ENCODE measurements at regions not wholly inside any gene's neighbourhood (a gene's known extent, or its start where the extent isn't known, plus 50 kb on each side); places are given as distances from the start of the nearest gene placed in this dataset.

GRCh38 chr6:47149066-47149465 is 106.9 kb upstream of the ADGRF1 start:
- no peak for DNase-seq

- DNase-seq = no peak
These were observed 105.8 kb upstream of the ADGRF1 start for GRCh38 chr6:47147836-47148344.

GRCh38 chr6:47147175-47147727 is 105.1 kb upstream of the ADGRF1 start:
- no peak for DNase-seq

DNA sequence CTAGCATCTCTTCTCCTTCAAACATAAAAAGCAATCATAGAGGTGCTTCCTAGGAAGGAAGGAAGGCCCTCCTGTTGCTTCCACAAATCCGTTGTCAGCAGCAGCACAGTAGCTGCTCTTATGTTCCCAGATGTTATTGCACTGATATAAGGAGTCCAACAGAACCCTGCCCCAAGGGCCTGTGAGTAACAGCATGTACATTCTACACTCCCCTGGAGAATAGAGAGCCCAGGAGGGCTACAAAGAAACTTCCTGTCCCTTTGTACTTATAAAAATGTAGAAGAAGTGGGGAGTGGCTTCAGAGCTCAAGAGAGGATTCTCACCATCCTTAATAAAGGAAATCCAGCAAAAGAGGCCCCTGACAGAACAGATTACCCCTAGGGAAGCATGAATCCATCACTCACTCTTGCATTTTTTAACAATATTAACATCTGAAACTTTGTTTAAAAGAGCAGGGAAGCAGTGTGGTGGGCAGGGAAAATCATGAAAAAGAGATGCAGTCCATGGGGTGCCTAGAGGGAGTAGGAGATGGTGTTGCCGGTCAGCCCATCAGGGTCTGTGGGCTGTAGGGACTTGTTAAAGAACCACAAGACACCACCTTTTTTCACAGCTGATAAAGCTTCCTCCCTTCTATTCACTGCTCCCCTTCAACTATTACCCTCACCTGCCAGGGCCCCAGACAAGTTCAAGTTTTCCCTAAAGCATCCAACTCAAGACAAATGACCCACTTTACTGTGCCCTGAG is 104.5 kb upstream of the ADGRF1 start:
- DNase-seq = no peak

GRCh38 chr6:47145212-47145611 is 103.1 kb upstream of the ADGRF1 start:
- no peak for DNase-seq

GRCh38 chr6:47144306-47144705 is 102.2 kb upstream of the ADGRF1 start:
- no peak for DNase-seq

- DNase-seq = no peak
These were observed 99.8 kb upstream of the ADGRF1 start for GRCh38 chr6:47141963-47142362.

GRCh38 chr6:47141171-47141570 is 99.0 kb upstream of the ADGRF1 start:
- DNase-seq = no peak

GRCh38 chr6:47138046-47138445 is 95.9 kb upstream of the ADGRF1 start:
- DNase-seq = no peak

- DNase-seq = no peak
These were observed 94.9 kb upstream of the ADGRF1 start for GRCh38 chr6:47137073-47137472.

DNA sequence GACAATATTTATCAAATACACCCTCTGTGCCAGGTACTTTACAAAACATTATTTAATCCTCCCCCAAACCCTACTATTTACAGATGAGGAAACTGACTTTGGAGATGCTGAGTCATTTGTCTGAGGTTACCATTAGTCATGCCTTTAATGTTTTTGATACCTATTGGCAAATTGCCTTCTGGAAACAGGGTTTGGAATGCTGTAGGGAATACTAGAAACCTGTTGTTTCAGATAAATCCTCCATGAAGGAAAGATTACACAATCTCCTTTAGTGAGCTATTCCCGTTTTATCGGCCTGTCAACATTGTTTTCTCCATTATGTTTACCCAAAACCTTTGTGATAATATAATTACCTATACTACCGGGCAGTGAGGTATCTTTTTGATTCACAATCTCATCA is 93.6 kb upstream of the ADGRF1 start:
- DNase-seq = no peak

GRCh38 chr6:47134476-47135189 is 92.5 kb upstream of the ADGRF1 start:
- DNase-seq = no peak

DNA sequence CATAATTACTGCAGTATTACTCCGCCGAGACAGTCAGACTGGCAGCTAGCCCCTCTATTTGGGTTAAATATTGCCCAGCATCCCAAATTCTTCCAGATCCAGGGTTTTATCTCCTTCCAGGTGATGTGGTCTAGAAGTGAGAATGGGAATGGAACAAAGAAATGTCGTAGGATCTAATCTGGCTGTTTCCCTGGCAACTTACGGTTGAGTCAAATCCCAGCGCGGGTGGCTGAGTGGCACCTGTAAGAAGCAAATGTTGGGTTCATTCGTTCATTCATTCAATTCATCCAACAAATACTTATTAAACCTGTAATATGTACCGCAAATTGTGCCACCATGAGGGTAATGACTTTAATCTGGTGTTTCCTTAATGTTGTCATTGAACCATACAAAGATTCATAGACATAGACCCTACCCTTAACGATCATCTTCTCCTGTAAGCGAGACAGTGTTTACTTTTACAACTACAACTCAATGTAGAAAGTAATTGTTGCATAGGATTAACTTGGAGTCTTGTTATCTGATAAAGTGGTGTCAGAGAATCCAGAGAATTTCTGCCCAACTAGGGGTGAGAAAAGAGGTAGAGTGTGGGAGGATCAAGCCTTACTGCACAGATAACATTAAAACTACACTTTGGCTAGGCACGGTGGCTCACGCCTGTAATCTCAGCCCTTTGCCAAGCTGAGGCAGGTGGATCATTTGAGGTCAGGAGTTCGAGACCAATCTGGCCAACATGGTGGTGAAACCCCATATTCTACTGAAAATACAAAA is 91.3 kb upstream of the ADGRF1 start:
- no peak for DNase-seq

DNA sequence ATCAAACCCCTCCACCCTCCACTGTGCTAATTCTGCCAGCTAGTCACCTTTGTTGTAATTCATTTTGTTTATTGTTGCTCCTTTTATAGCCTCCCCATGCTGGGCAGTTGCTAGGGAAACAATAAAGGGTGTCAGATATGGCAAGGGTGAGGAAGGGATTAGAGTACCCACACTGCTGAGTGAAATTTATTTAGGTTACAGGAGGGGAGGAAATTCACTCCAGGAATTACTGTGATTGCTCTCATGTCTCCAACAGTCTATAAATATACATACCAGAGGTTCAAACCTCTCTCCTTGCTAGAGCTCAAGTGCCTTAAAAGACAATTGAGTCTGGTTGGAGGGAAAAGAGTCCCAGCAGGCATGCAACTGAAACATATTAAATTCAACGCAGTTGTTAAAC is 90.6 kb upstream of the ADGRF1 start:
- no peak for DNase-seq

GRCh38 chr6:47131773-47132172 is 89.6 kb upstream of the ADGRF1 start:
- no peak for DNase-seq

DNA sequence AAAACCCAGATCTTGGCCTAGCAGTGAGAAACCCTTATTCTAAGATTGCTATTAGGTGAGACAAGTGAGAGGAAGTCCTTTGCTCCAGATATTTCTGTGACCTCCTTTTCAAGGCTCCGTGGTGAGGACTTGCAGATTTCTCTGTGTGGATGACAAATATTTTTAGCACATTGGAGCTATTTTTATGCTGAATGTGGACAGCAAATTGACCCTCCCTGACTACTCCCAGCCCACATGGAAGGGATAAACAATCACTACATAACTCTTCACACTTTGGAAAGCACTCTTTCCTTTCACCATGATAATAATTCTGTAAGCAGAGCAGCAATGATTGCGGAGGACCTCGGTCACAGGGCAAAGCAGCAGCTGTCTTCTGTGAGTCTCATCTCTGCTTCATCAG is 88.0 kb upstream of the ADGRF1 start:
- DNase-seq = no peak

- DNase-seq = no peak
These were observed 87.0 kb upstream of the ADGRF1 start for GRCh38 chr6:47129129-47129528.

DNA sequence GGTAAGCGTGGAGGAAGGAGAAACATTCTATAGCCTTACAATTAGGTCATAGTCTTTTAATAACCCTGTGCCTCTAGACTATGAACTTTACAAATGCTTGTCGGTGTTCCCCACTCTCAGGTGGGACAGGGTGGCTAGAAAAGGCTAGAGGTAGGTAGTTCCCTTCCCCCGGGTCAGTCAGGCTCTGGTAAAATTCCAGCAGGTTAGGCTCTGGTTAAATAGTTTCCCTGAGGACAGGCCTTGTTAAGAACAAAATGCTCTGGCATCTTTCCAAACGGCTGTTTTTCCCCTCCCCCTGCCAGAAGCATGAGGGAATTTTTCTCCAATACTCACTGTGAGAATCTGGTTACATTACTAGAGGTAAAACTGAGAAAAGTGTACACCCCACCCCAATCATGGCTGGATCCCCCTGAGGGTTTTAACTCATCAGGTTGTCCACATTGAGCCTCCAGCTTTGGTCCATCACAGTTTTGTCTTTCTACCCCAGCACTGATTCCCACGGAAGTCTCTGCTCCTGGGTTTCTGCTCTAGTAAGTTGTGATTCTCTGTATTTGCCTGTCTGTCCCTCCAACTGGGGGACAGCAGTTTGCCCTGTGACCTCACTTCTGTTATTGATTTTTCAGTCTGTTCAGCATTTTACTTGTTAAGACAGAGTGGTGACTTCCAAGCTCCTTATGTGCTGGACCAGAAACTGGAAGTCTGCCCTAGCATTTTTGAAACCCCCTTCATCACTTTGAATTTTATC is 84.7 kb upstream of the ADGRF1 start:
- no peak for DNase-seq

- no peak for DNase-seq
These were observed 76.5 kb upstream of the ADGRF1 start for GRCh38 chr6:47118611-47119010.

- no peak for DNase-seq
These were observed 75.2 kb upstream of the ADGRF1 start for GRCh38 chr6:47117314-47117713.

- DNase-seq = no peak
These were observed 74.5 kb upstream of the ADGRF1 start for GRCh38 chr6:47116606-47117005.

DNA sequence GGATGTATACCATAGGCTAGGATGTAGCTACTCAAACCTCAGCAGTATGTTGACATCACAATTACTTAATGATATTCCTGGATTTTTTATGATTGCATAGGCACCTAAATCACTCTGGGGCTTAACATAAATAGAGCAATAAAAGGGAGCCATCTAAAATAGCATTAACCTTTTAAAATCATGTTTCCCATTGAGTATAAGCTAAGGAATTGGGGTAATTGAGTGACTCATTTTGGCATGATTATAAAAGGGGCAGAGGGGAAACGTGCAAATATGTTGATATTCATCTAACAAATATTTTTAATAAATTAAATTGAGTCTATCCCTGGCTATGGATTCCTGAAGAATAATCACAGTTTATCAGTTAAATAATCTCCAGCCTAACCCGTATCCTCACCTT is 74.0 kb upstream of the ADGRF1 start:
- no peak for DNase-seq

- no peak for DNase-seq
These were observed 72.3 kb upstream of the ADGRF1 start for GRCh38 chr6:47114460-47114859.
